ENCODE measurements at regions not wholly inside any gene's neighbourhood (a gene's known extent, or its start where the extent isn't known, plus 50 kb on each side); places are given as distances from the start of the nearest gene placed in this dataset.

- Histone ChIP-seq H3K27ac (no peak overlapping the region), H3K9me3 (replicated peaks in 1 of 11) (no peaks in the 10 kb centered on the region), H3K4me2 (no peak overlapping the region), H4K20me1 (no peaks in the 10 kb centered on the region), H3K36me3 (no peaks in the 10 kb centered on the region), H3K4me3 (no peak overlapping the region), H3K27me3 (no peaks in the 10 kb centered on the region), H3K9ac (no peak overlapping the region), H3K4me1 (peaks cover 0 to 19% (median 17%) of the 10 kb centered on the region in 10 experiments; a peak in 16 of 20 replicates)
- TF ChIP-seq Cebpa-rat (IDR thresholded peaks at IDR 0.05): no peak
These were observed 78.5 kb upstream of the SSTR1 start for GRCh38 chr14:38129192-38129591.

GRCh38 chr14:38129705-38130104 is 78.0 kb upstream of the SSTR1 start:
- no peak for TF ChIP-seq Cebpa-rat (IDR thresholded peaks at IDR 0.05)
- Histone ChIP-seq H3K4me1 (peaks cover 0 to 14% (median 12%) of the 10 kb centered on the region in 10 experiments; a peak in 16 of 20 replicates), H3K9me3 (replicated peaks in 1 of 11) (no peaks in the 10 kb centered on the region), H3K36me3 (no peaks in the 10 kb centered on the region), H3K27ac (no peak overlapping the region), H3K27me3 (no peaks in the 10 kb centered on the region), H3K4me2 (no peak overlapping the region), H3K4me3 (no peak overlapping the region), H4K20me1 (no peaks in the 10 kb centered on the region), H3K9ac (no peak overlapping the region)

- H4K20me1 ChIP-seq: no peaks in the 10 kb centered on the region
- no peak overlapping the region for H3K27ac ChIP-seq
- H3K4me3 ChIP-seq: no peak overlapping the region
- H3K9ac ChIP-seq: no peak overlapping the region
- H3K36me3 ChIP-seq: no peaks in the 10 kb centered on the region
- H3K9me3 ChIP-seq (replicated peaks in 1 of 11): no peaks in the 10 kb centered on the region
- no peak overlapping the region for H3K4me2 ChIP-seq
- TF ChIP-seq Cebpa-rat (IDR thresholded peaks at IDR 0.05): no peak
- no peaks in the 10 kb centered on the region for H3K27me3 ChIP-seq
- no peaks in the 10 kb centered on the region for H3K4me1 ChIP-seq
These were observed 73.2 kb upstream of the SSTR1 start for GRCh38 chr14:38134416-38135030.

GRCh38 chr14:38135106-38135867 is 72.4 kb upstream of the SSTR1 start:
- H3K9ac ChIP-seq: no peak overlapping the region
- H3K27me3 ChIP-seq: no peaks in the 10 kb centered on the region
- H3K27ac ChIP-seq: no peak overlapping the region
- H3K4me3 ChIP-seq: no peak overlapping the region
- TF ChIP-seq Cebpa-rat (IDR thresholded peaks at IDR 0.05): no peak
- no peaks in the 10 kb centered on the region for H3K9me3 ChIP-seq (replicated peaks in 1 of 11)
- H3K36me3 ChIP-seq: no peaks in the 10 kb centered on the region
- H3K4me1 ChIP-seq: peaks cover 0 to 3% (median 0%) of the 10 kb centered on the region in 10 experiments; a peak in 1 of 20 replicates
- no peak overlapping the region for H3K4me2 ChIP-seq
- no peaks in the 10 kb centered on the region for H4K20me1 ChIP-seq

GRCh38 chr14:38137005-38137404 is 70.7 kb upstream of the SSTR1 start:
- Histone ChIP-seq H3K9ac (no peak overlapping the region), H3K4me1 (peaks cover 0 to 11% (median 0%) of the 10 kb centered on the region in 10 experiments; a peak in 1 of 20 replicates)

GRCh38 chr14:38138473-38139138 is 69.1 kb upstream of the SSTR1 start:
- TF ChIP-seq Cebpa-rat (IDR thresholded peaks at IDR 0.05): no peak
- Histone ChIP-seq H3K9ac (no peak overlapping the region), H3K36me3 (no peaks in the 10 kb centered on the region), H3K27me3 (no peaks in the 10 kb centered on the region), H3K4me3 (no peak overlapping the region), H3K4me2 (no peak overlapping the region), H4K20me1 (no peaks in the 10 kb centered on the region), H3K9me3 (replicated peaks in 1 of 11) (no peaks in the 10 kb centered on the region), H3K4me1 (peaks cover 0 to 20% (median 0%) of the 10 kb centered on the region in 10 experiments; a peak in 6 of 20 replicates), H3K27ac (no peak overlapping the region)

More at GRCh38 chr14:38137005-38137404, 70.7 kb upstream of the SSTR1 start:
- Histone ChIP-seq H4K20me1 (no peaks in the 10 kb centered on the region), H3K9me3 (replicated peaks in 1 of 11) (no peaks in the 10 kb centered on the region), H3K4me3 (no peak overlapping the region), H3K27me3 (no peaks in the 10 kb centered on the region), H3K36me3 (no peaks in the 10 kb centered on the region), H3K27ac (no peak overlapping the region), H3K4me2 (no peak overlapping the region)
- TF ChIP-seq Cebpa-rat (IDR thresholded peaks at IDR 0.05): no peak

GRCh38 chr14:38139926-38140325 is 67.8 kb upstream of the SSTR1 start:
- H3K9ac ChIP-seq: no peak overlapping the region
- H4K20me1 ChIP-seq: no peaks in the 10 kb centered on the region

GRCh38 chr14:38143170-38143569 is 64.5 kb upstream of the SSTR1 start:
- Histone ChIP-seq H3K4me3 (no peak overlapping the region), H3K4me1 (peaks cover 0 to 22% (median 0%) of the 10 kb centered on the region in 10 experiments; a peak in 6 of 20 replicates), H3K36me3 (no peaks in the 10 kb centered on the region), H3K9me3 (replicated peaks in 1 of 11) (no peaks in the 10 kb centered on the region), H3K4me2 (peak overlapping the region in 2 of 11 experiments; percentile 55 to 62; a peak in 4 of 22 replicates), H3K9ac (no peak overlapping the region), H3K27me3 (no peaks in the 10 kb centered on the region), H4K20me1 (no peaks in the 10 kb centered on the region), H3K27ac (no peak overlapping the region)
- TF ChIP-seq Cebpa-rat (IDR thresholded peaks at IDR 0.05): no peak

More at GRCh38 chr14:38139926-38140325, 67.8 kb upstream of the SSTR1 start:
- Histone ChIP-seq H3K4me2 (peak overlapping the region in 1 of 11 experiments; percentile 39; a peak in 2 of 22 replicates), H3K27ac (no peak overlapping the region), H3K4me1 (peaks cover 0 to 22% (median 0%) of the 10 kb centered on the region in 10 experiments; a peak in 6 of 20 replicates), H3K27me3 (no peaks in the 10 kb centered on the region), H3K9me3 (replicated peaks in 1 of 11) (no peaks in the 10 kb centered on the region), H3K4me3 (no peak overlapping the region), H3K36me3 (no peaks in the 10 kb centered on the region)
- no peak for TF ChIP-seq Cebpa-rat (IDR thresholded peaks at IDR 0.05)
